Breast epithelium (tissue), 4 donors: ENCODE measurements at regions not wholly inside any gene's neighbourhood (a gene's known extent, or its start where the extent isn't known, plus 50 kb on each side); places are given as distances from the start of the nearest gene placed in this dataset.

Experiments
- DNase-seq, 2 donors: peaks; one replicate each; pipeline ENCODE4 v3.0.0-alpha.2; 2019; ENCODE audit warnings: low spot score in 2 of 2
- H3K27ac ChIP-seq, 2 donors: fragments of 200-600 bp; sonication (generic) in 1 of 2; one replicate each; pipeline ENCODE4 v1.5.1; 2016 to 2019; ENCODE audit warnings: mild to moderate bottlenecking in 1 of 2
- H3K27me3 ChIP-seq, 2 donors: fragments of 200-600 bp; sonication (generic) in 1 of 2; one replicate each; pipeline versions ENCODE4 v1.5.1 to v1.6.0; 2017 to 2019; ENCODE audit warnings: control low read depth in 1 of 2, mild to moderate bottlenecking in 1 of 2
- H3K36me3 ChIP-seq: fragments of 200-600 bp; one replicate; pipeline ENCODE4 v1.5.1; 2019
- H3K4me1 ChIP-seq, 2 donors: fragments of 200-600 bp; sonication (generic); one replicate each; pipeline ENCODE4 v1.5.1; 2016 to 2019; ENCODE audit warnings: control low read depth in 1 of 2
- H3K4me3 ChIP-seq, 3 donors: fragments of 200-600 bp; sonication (generic); 1 replicate in 2 of 3; 2 replicates in 1 of 3; pipeline ENCODE4 v1.5.1; 2016 to 2019; ENCODE audit warnings: mild to moderate bottlenecking in 3 of 3, moderate library complexity in 2 of 3
- H3K9me3 ChIP-seq, 2 donors: fragments of 200-600 bp; sonication (generic) in 1 of 2; one replicate each; pipeline ENCODE4 v1.5.1; 2016 to 2019; ENCODE audit warnings: control low read depth in 1 of 2
- CTCF ChIP-seq, 3 donors: fragments of 450-650 bp; IDR thresholded peaks; one replicate each; pipeline ENCODE4 v1.5.1; 2016 to 2017; ENCODE audit warnings: antibody characterized with exemption in 3 of 3, mild to moderate bottlenecking in 3 of 3, moderate library complexity in 3 of 3
- POLR2A ChIP-seq: fragments of 450-650 bp; IDR thresholded peaks from one replicate; pipeline ENCODE4 v1.6.1; 2016; ENCODE audit warnings: antibody characterized with exemption, mild to moderate bottlenecking, moderate library complexity
- POLR2AphosphoS5 ChIP-seq, 3 donors: sonication (generic); formaldehyde crosslinking; IDR thresholded peaks; one replicate each; pipeline ENCODE4 v1.6.1; 2017; ENCODE audit warnings: antibody characterized with exemption in 3 of 3
- intact Hi-C: fragments of 100-400 bp; cut with DNase I; formaldehyde crosslinking; loops from one replicate; pipeline ENCODE4 v1.15.1; 2023; ENCODE audit warnings: low total_unique reads

- Histone ChIP-seq H3K27ac (no peak overlapping the region), H3K36me3 (no peaks in the 10 kb centered on the region), H3K4me1 (no peaks in the 10 kb centered on the region), H3K4me3 (no peak overlapping the region), H3K27me3 (no peaks in the 10 kb centered on the region), H3K9me3 (no peaks in the 10 kb centered on the region)
- intact Hi-C loops = no loop called here
- TF ChIP-seq CTCF (IDR thresholded peaks at IDR 0.05) (no peak), POLR2AphosphoS5 (IDR thresholded peaks at IDR 0.05) (no peak), POLR2A (no peak)
- DNase-seq = no peak
Observed at GRCh38 chr1:14246471-14246870, 352.0 kb upstream of the KAZN start.

- Histone ChIP-seq H3K9me3 (no peaks in the 10 kb centered on the region), H3K36me3 (no peaks in the 10 kb centered on the region), H3K4me3 (no peak overlapping the region), H3K27me3 (no peaks in the 10 kb centered on the region), H3K27ac (no peak overlapping the region), H3K4me1 (no peaks in the 10 kb centered on the region)
- no peak for TF ChIP-seq CTCF (IDR thresholded peaks at IDR 0.05)
- no peak for TF ChIP-seq POLR2A
- no peak for TF ChIP-seq POLR2AphosphoS5 (IDR thresholded peaks at IDR 0.05)
- no peak for DNase-seq
- intact Hi-C loops = no loop called here
Observed at GRCh38 chr1:14247666-14248065, 350.8 kb upstream of the KAZN start.

- H3K36me3 ChIP-seq = no peaks in the 10 kb centered on the region
- no peak for TF ChIP-seq POLR2AphosphoS5 (IDR thresholded peaks at IDR 0.05)
- TF ChIP-seq CTCF (IDR thresholded peaks at IDR 0.05) = no peak
- no peak for TF ChIP-seq POLR2A
- no peak overlapping the region for H3K27ac ChIP-seq
Observed at GRCh38 chr1:14251871-14252270, 346.6 kb upstream of the KAZN start.

GRCh38 chr1:14253676-14254075, 344.8 kb upstream of the KAZN start:
- Histone ChIP-seq H3K27ac (no peak overlapping the region), H3K4me1 (no peaks in the 10 kb centered on the region), H3K9me3 (no peaks in the 10 kb centered on the region), H3K36me3 (no peaks in the 10 kb centered on the region), H3K27me3 (no peaks in the 10 kb centered on the region), H3K4me3 (no peak overlapping the region)
- no peak for DNase-seq
- no peak for TF ChIP-seq CTCF (IDR thresholded peaks at IDR 0.05)
- no peak for TF ChIP-seq POLR2AphosphoS5 (IDR thresholded peaks at IDR 0.05)
- no peak for TF ChIP-seq POLR2A
- intact Hi-C loops = no loop called here

More at GRCh38 chr1:14251871-14252270, 346.6 kb upstream of the KAZN start:
- H3K4me1 ChIP-seq = no peaks in the 10 kb centered on the region
- no peaks in the 10 kb centered on the region for H3K27me3 ChIP-seq
- no peaks in the 10 kb centered on the region for H3K9me3 ChIP-seq
- intact Hi-C loops = no loop called here
- no peak overlapping the region for H3K4me3 ChIP-seq
- DNase-seq = no peak

- TF ChIP-seq POLR2A (no peak), CTCF (IDR thresholded peaks at IDR 0.05) (no peak), POLR2AphosphoS5 (IDR thresholded peaks at IDR 0.05) (no peak)
- no peak overlapping the region for H3K4me3 ChIP-seq
- H3K9me3 ChIP-seq = no peaks in the 10 kb centered on the region
- no peaks in the 10 kb centered on the region for H3K36me3 ChIP-seq
- no peak overlapping the region for H3K27ac ChIP-seq
- intact Hi-C loops = no loop called here
- H3K4me1 ChIP-seq = no peaks in the 10 kb centered on the region
- no peak for DNase-seq
- H3K27me3 ChIP-seq = no peaks in the 10 kb centered on the region
Observed at GRCh38 chr1:14254251-14254650, 344.2 kb upstream of the KAZN start.
